GM23338 (cell line): ENCODE measurements at regions not wholly inside any gene's neighbourhood (a gene's known extent, or its start where the extent isn't known, plus 50 kb on each side); places are given as distances from the start of the nearest gene placed in this dataset.

Source experiments
- ATAC-seq: fragments of 200-7000 bp; cut with Tn5 transposase; 3 replicates; pipeline ENCODE4 v1.9.1; 2020
- DNase-seq: peaks from one replicate; pipeline ENCODE4 v3.0.0-alpha.2; 2015; ENCODE audit warnings: low spot score
- H2AFZ ChIP-seq: fragments of 200-600 bp; sonication (generic); 2 replicates; pipeline ENCODE4 v1.8.0; 2016; ENCODE audit warnings: antibody characterized with exemption, mild to moderate bottlenecking, moderate library complexity
- H3F3A ChIP-seq: fragments of 200-600 bp; sonication (generic); replicated peaks from 2 replicates; pipeline ENCODE4 v1.8.0; 2017; ENCODE audit warnings: antibody characterized with exemption, mixed run types, low read depth
- H3K27ac ChIP-seq: fragments of 200-600 bp; sonication (generic); 2 replicates; pipeline ENCODE4 v1.6.1; 2016; ENCODE audit warnings: low read depth
- H3K27me3 ChIP-seq: fragments of 200-600 bp; sonication (generic); 2 replicates; pipeline ENCODE4 v1.8.0; 2016; ENCODE audit warnings: mild to moderate bottlenecking, mixed run types, moderate library complexity; ENCODE audit not compliant: insufficient read depth
- H3K36me3 ChIP-seq: fragments of 200-600 bp; sonication (generic); 2 replicates; pipeline ENCODE4 v1.8.0; 2016; ENCODE audit warnings: mild to moderate bottlenecking; ENCODE audit not compliant: insufficient read depth
- H3K4me1 ChIP-seq: fragments of 200-600 bp; sonication (generic); 2 replicates; pipeline ENCODE4 v1.8.0; 2016; ENCODE audit warnings: mild to moderate bottlenecking, moderate library complexity; ENCODE audit not compliant: insufficient read depth
- H3K4me2 ChIP-seq: fragments of 200-600 bp; sonication (generic); 2 replicates; pipeline ENCODE4 v1.7.1; 2017; ENCODE audit warnings: mixed run types
- H3K4me3 ChIP-seq: fragments of 200-600 bp; sonication (generic); 2 replicates; pipeline ENCODE4 v1.6.1; 2016; ENCODE audit warnings: mixed run types
- H3K79me2 ChIP-seq: fragments of 200-600 bp; sonication (generic); replicated peaks from 2 replicates; pipeline ENCODE4 v1.8.0; 2017; ENCODE audit warnings: mild to moderate bottlenecking; ENCODE audit not compliant: insufficient read depth
- H3K9me2 ChIP-seq: fragments of 200-600 bp; sonication (generic); 2 replicates; pipeline ENCODE4 v1.8.0; 2017; ENCODE audit not compliant: insufficient read depth
- H4K20me1 ChIP-seq: fragments of 200-600 bp; sonication (generic); replicated peaks from 2 replicates; pipeline ENCODE4 v1.8.0; 2017; ENCODE audit warnings: mild to moderate bottlenecking; ENCODE audit not compliant: insufficient read depth
- H3K27ac Mint-ChIP-seq: 2 replicates; pipeline ENCODE4 v1.8.0; 2020; ENCODE audit warnings: inconsistent platforms, mild to moderate bottlenecking, moderate library complexity, mixed read lengths
- H3K27me3 Mint-ChIP-seq: 3 replicates; pipeline ENCODE4 v1.8.0; 2022; ENCODE audit warnings: low read depth, mild to moderate bottlenecking, moderate library complexity, mixed read lengths, inconsistent platforms; ENCODE audit not compliant: insufficient read depth, poor library complexity
- H3K36me3 Mint-ChIP-seq: 3 replicates; pipeline ENCODE4 v1.8.0; 2021; ENCODE audit warnings: low read depth, mild to moderate bottlenecking, inconsistent platforms, moderate library complexity, mixed read lengths
- H3K4me1 Mint-ChIP-seq: 3 replicates; pipeline ENCODE4 v1.8.0; 2020; ENCODE audit warnings: mild to moderate bottlenecking, inconsistent platforms, mixed read lengths
- H3K4me3 Mint-ChIP-seq: 3 replicates; pipeline ENCODE4 v1.8.0; 2021; ENCODE audit warnings: moderate library complexity, mild to moderate bottlenecking, inconsistent platforms, mixed read lengths
- H3K9me3 Mint-ChIP-seq: 3 replicates; pipeline ENCODE4 v1.8.0; 2020; ENCODE audit warnings: moderate library complexity, mild to moderate bottlenecking, inconsistent platforms, mixed read lengths
- CREB1 ChIP-seq: fragments of 250-450 bp; sonication (Bioruptor Pico); IDR thresholded peaks from 2 replicates; pipeline ENCODE4 v1.5.0; 2020; ENCODE audit warnings: low read depth, mild to moderate bottlenecking, moderate library complexity
- ETS1 ChIP-seq: IDR thresholded peaks from 2 replicates; pipeline ENCODE4 v1.6.1; 2016; ENCODE audit warnings: antibody characterized with exemption
- EZH2 ChIP-seq: fragments of 200-600 bp; sonication (generic); IDR thresholded peaks from one replicate; pipeline ENCODE4 v1.8.0; 2017; ENCODE audit warnings: antibody characterized with exemption, mild to moderate bottlenecking, low read depth; ENCODE audit not compliant: unreplicated experiment
- EZH2phosphoT487 ChIP-seq: fragments of 200-600 bp; sonication (generic); IDR thresholded peaks from one replicate; pipeline ENCODE4 v1.8.1; 2018; ENCODE audit warnings: antibody characterized with exemption; ENCODE audit not compliant: unreplicated experiment
- JUNB ChIP-seq: IDR thresholded peaks from one replicate; pipeline ENCODE4 v1.6.1; 2016; ENCODE audit warnings: antibody characterized with exemption; ENCODE audit not compliant: unreplicated experiment
- POLR2AphosphoS5 ChIP-seq: IDR thresholded peaks from 2 replicates; pipeline ENCODE4 v1.6.1; 2016; ENCODE audit warnings: antibody characterized with exemption, low read depth
- REST ChIP-seq: IDR thresholded peaks from one replicate; pipeline ENCODE4 v1.6.1; 2018; ENCODE audit warnings: antibody characterized with exemption; ENCODE audit not compliant: unreplicated experiment
- STAT1 ChIP-seq: IDR thresholded peaks from one replicate; pipeline ENCODE4 v1.6.1; 2016; ENCODE audit warnings: antibody characterized with exemption; ENCODE audit not compliant: unreplicated experiment
- ZNF331 ChIP-seq: fragments of 250-450 bp; sonication (Bioruptor Pico); IDR thresholded peaks from 2 replicates; pipeline ENCODE4 v1.5.0; 2020; ENCODE audit warnings: low read depth, mild to moderate bottlenecking, moderate library complexity
- ZNF462 ChIP-seq: fragments of 250-450 bp; sonication (Bioruptor Pico); IDR thresholded peaks from 2 replicates; pipeline ENCODE4 v1.5.0; 2020; ENCODE audit warnings: mild to moderate bottlenecking, moderate library complexity

GRCh38 chr5:159609359-159609758, 279.1 kb upstream of the IL12B start:
- no peaks in the 10 kb centered on the region for H3K36me3 Mint-ChIP-seq
- H4K20me1 ChIP-seq, result no peaks in the 10 kb centered on the region
- H3K27me3 ChIP-seq, result no peaks in the 10 kb centered on the region
- no peak overlapping the region for H3K4me3 ChIP-seq
- H3K36me3 ChIP-seq, result no peaks in the 10 kb centered on the region
- DNase-seq, result no peak
- H3K4me3 Mint-ChIP-seq, result no peak overlapping the region
- H3K4me1 ChIP-seq, result no peaks in the 10 kb centered on the region
- H3K27ac Mint-ChIP-seq, result no peak overlapping the region
- no peaks in the 10 kb centered on the region for H3K27me3 Mint-ChIP-seq
- no peaks in the 10 kb centered on the region for H3K9me2 ChIP-seq
- no peak overlapping the region for H3K27ac ChIP-seq
- H3K79me2 ChIP-seq, result no peaks in the 10 kb centered on the region
- H3K4me2 ChIP-seq, result no peak overlapping the region
- TF ChIP-seq ZNF462 (CRISPR knock-in tag) (no peak), POLR2AphosphoS5 (no peak)
- no peak overlapping the region for H2AFZ ChIP-seq
- no peaks in the 10 kb centered on the region for H3K4me1 Mint-ChIP-seq
- ATAC-seq, result no peak
- H3K9me3 Mint-ChIP-seq, result no peaks in the 10 kb centered on the region
- H3F3A ChIP-seq, result no peaks in the 10 kb centered on the region

GRCh38 chr5:159610966-159611579, 280.8 kb upstream of the IL12B start:
- Histone ChIP-seq H4K20me1 (no peaks in the 10 kb centered on the region), H3K27me3 (no peaks in the 10 kb centered on the region), H3K27ac (no peak overlapping the region), H3K36me3 (no peaks in the 10 kb centered on the region), H3F3A (no peaks in the 10 kb centered on the region), H3K79me2 (no peaks in the 10 kb centered on the region), H3K4me3 (no peak overlapping the region), H3K9me2 (no peaks in the 10 kb centered on the region), H3K4me1 (no peaks in the 10 kb centered on the region), H2AFZ (no peak overlapping the region; the same call in 1 of the 2 replicates), H3K4me2 (no peak overlapping the region)
- Mint-ChIP-seq H3K36me3 (no peaks in the 10 kb centered on the region), H3K9me3 (no peaks in the 10 kb centered on the region), H3K27me3 (no peaks in the 10 kb centered on the region), H3K4me1 (no peaks in the 10 kb centered on the region), H3K27ac (no peak overlapping the region), H3K4me3 (no peak overlapping the region)
- DNase-seq, result no peak
- ATAC-seq, result no peak
- TF ChIP-seq EZH2, result no peak
- TF ChIP-seq EZH2phosphoT487, result no peak
- no peak for TF ChIP-seq ZNF331 (CRISPR knock-in tag)
- no peak for TF ChIP-seq STAT1
- no peak for TF ChIP-seq REST
- TF ChIP-seq ETS1, result no peak
- TF ChIP-seq POLR2AphosphoS5, result no peak
- TF ChIP-seq CREB1 (CRISPR knock-in tag), result no peak
- no peak for TF ChIP-seq JUNB
